Stomach (tissue), 8 donors: ENCODE measurements at regions not wholly inside any gene's neighbourhood (a gene's known extent, or its start where the extent isn't known, plus 50 kb on each side); places are given as distances from the start of the nearest gene placed in this dataset.

Source experiments
- DNase-seq, 2 donors: peaks; one replicate each; pipeline versions ENCODE4 v3.0.0 to v3.0.0-alpha.2; 2013 to 2019
- H3K27ac ChIP-seq, 5 donors: fragments of 200-600 bp in 4 of 5; sonication (generic) in 4 of 5; one replicate each; pipeline ENCODE4 v1.5.1; 2013 to 2019; ENCODE audit warnings: mild to moderate bottlenecking in 1 of 5, moderate library complexity in 1 of 5
- H3K27me3 ChIP-seq, 3 donors: fragments of 200-600 bp; sonication (generic); one replicate each; pipeline ENCODE4 v1.5.1; 2017 to 2019; ENCODE audit warnings: mixed run types in 1 of 3
- H3K36me3 ChIP-seq, 4 donors: fragments of 200-600 bp; sonication (generic); 1 replicate in 3 of 4; 2 replicates in 1 of 4; pipeline ENCODE4 v1.5.1; 2016 to 2019
- H3K4me1 ChIP-seq, 4 donors: fragments of 200-600 bp; sonication (generic); one replicate each; pipeline ENCODE4 v1.5.1; 2016 to 2019
- H3K4me3 ChIP-seq, 4 donors: fragments of 200-600 bp; sonication (generic) in 3 of 4; one replicate each; pipeline ENCODE4 v1.5.1; 2016 to 2019; ENCODE audit warnings: mild to moderate bottlenecking in 1 of 4
- H3K9me3 ChIP-seq, 4 donors: fragments of 200-600 bp; sonication (generic); one replicate each; pipeline ENCODE4 v1.5.1; 2016 to 2019
- CTCF ChIP-seq, 7 experiments: fragments of 450-650 bp in 4 of 7; fragments of 200-600 bp in 3 of 7; sonication (generic) in 3 of 7; IDR thresholded peaks; one replicate each; pipeline ENCODE4 v1.5.1; 2016 to 2019; ENCODE audit warnings: antibody characterized with exemption in 7 of 7, control low read depth in 2 of 7, mild to moderate bottlenecking in 1 of 7
- EP300 ChIP-seq: sonication (generic); formaldehyde crosslinking; IDR thresholded peaks from one replicate; pipeline ENCODE4 v1.6.1; 2017; ENCODE audit warnings: antibody characterized with exemption
- POLR2A ChIP-seq, 4 donors: fragments of 450-650 bp; IDR thresholded peaks; one replicate each; pipeline ENCODE4 v1.6.1; 2016; ENCODE audit warnings: antibody characterized with exemption in 4 of 4, control low read depth in 2 of 4, mild to moderate bottlenecking in 1 of 4, moderate library complexity in 1 of 4
- POLR2AphosphoS5 ChIP-seq, 3 donors: sonication (generic); formaldehyde crosslinking; IDR thresholded peaks; one replicate each; pipeline ENCODE4 v1.6.1; 2016; ENCODE audit warnings: antibody characterized with exemption in 3 of 3
- WGBS, 5 donors: extraction: QIAGEN DNeasy Blood & Tissue Kit in 3 of 5; methylation state at CpG; one replicate each; pipeline versions ENCODE4 v1.1.5 to v1.1.7; 2013 to 2018; 5-methylcytosine and 5-hydroxymethylcytosine counted together
- intact Hi-C: fragments of 100-400 bp; cut with DNase I; formaldehyde crosslinking; loops from one replicate; pipeline ENCODE4 v1.15.1; 2023; ENCODE audit warnings: low total_unique reads
- donor health status: healthy with polysubstance abuse.
- donor health status: Bipolar disorder and iron deficiency.
- donor health status: healthy.

DNA sequence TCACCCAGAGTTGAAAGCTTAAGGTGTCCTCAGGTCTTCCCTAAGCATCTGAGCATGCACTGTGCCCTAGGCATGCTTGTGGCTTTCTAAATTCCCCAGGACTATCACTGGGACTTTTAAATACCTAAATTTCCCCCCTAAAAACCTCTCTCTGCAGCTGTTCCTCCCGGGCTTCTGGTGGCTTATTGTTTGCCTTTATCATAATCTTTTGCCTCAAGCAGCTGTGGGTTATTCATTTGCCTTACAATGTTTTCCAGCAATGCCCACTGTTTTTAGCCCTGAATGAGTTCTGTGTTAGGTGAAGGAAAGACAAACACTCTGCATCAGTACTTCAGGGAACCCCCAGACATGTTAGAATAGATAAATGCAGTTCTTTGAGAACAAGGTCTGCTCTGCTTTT, 455.0 kb downstream of the ZIC3 start:
- H3K4me3 ChIP-seq: no peak overlapping the region
- DNase-seq: no peak
- no peak overlapping the region for H3K27ac ChIP-seq
- H3K27me3 ChIP-seq: peaks cover 0 to 6% (median 0%) of the 10 kb centered on the region in 3 donors
- no peaks in the 10 kb centered on the region for H3K4me1 ChIP-seq
- intact Hi-C loops: no loop called here
- WGBS, 5 donors: 6 to 25% (median 14%) methylated on average over 1 of the region's 1 CpG
- H3K36me3 ChIP-seq: no peaks in the 10 kb centered on the region
- no peaks in the 10 kb centered on the region for H3K9me3 ChIP-seq
- TF ChIP-seq CTCF (IDR thresholded peaks at IDR 0.05): no peak
- no peak for TF ChIP-seq EP300
- TF ChIP-seq POLR2AphosphoS5 (IDR thresholded peaks at IDR 0.05): no peak
- TF ChIP-seq POLR2A (IDR thresholded peaks at IDR 0.05): no peak

DNA sequence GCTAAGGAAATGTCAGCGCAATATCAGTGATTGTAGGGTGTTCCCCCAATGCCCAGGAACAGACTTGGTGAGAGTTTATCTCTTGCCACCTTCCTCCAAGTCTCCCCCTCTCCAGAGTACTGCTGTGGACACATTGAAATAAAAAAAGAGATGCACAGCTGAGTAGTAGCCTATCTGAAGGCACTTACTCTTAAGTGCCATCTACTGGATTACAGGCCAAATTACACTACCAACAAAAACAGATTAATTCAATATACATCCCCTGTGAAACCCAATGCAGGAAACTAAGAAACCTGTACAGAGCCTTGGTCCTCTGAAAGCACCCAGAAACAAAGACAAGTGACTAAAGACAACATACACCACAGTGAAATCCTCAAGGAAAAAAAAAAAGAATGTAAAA, 460.3 kb downstream of the ZIC3 start:
- no peaks in the 10 kb centered on the region for H3K9me3 ChIP-seq
- H3K27ac ChIP-seq: no peak overlapping the region
- peak in 4 of 7 experiments; percentile 12 to 30 (median 21) for TF ChIP-seq CTCF (IDR thresholded peaks at IDR 0.05)
- TF ChIP-seq EP300: no peak
- no peaks in the 10 kb centered on the region for H3K27me3 ChIP-seq
- intact Hi-C loops: no loop called here
- no peaks in the 10 kb centered on the region for H3K4me1 ChIP-seq
- H3K4me3 ChIP-seq: no peak overlapping the region
- DNase-seq: peak in 1 of 2 donors; percentile 20
- WGBS, 5 donors: 38 to 100% (median 75%) methylated on average over 1 of the region's 1 CpG
- H3K36me3 ChIP-seq: no peaks in the 10 kb centered on the region

DNA sequence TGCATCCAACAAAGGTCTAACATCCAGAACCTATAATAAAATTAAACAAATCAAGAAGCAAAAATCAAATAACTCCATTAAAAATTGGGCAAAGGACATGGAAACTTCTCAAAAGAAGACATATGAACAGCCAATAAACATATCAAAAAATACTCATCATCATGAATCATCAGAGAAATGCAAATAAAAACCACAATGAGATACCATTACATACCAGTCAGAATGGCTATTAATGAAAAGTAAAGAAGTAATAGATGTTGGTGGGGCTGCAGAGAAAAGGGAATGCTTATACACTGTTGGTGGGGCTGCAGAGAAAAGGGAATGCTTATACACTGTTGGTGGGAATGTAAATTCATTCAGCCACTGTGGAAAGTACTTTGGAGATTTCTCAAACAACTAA, 465.8 kb downstream of the ZIC3 start:
- no peaks in the 10 kb centered on the region for H3K9me3 ChIP-seq
- H3K36me3 ChIP-seq: no peaks in the 10 kb centered on the region
- TF ChIP-seq POLR2A (IDR thresholded peaks at IDR 0.05): no peak
- TF ChIP-seq CTCF (IDR thresholded peaks at IDR 0.05): no peak
- TF ChIP-seq POLR2AphosphoS5 (IDR thresholded peaks at IDR 0.05): no peak
- no peak for TF ChIP-seq EP300
- intact Hi-C loops: no loop called here
- no peak overlapping the region for H3K27ac ChIP-seq
- no peak for DNase-seq
- no peaks in the 10 kb centered on the region for H3K4me1 ChIP-seq
- H3K4me3 ChIP-seq: no peak overlapping the region
- no peaks in the 10 kb centered on the region for H3K27me3 ChIP-seq

DNA sequence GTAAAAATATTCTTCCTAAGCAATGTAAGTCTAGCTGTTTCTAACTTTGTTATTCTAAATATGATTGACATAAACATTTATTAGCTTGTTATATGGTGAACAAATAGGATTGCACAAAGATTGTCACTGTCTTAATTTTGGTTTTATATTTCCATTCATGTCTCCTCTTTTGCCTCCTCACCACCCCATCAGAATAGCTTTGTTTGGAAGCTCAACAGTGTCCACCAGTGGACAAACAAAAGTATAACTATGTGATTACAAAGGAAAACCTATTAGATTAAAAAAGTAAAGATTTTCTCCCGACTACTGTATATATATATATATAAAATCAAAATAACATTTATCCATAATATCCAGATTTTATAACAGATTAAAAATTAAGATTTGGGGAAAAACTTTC, 468.2 kb downstream of the ZIC3 start:
- intact Hi-C loops: no loop called here
- H3K27ac ChIP-seq: no peak overlapping the region

More for the DNA sequence above, 468.2 kb downstream of the ZIC3 start:
- H3K9me3 ChIP-seq: no peaks in the 10 kb centered on the region
- 6 to 40% (median 29%) methylated on average over 1 of the region's 1 CpG for WGBS, 5 donors
- H3K27me3 ChIP-seq: no peaks in the 10 kb centered on the region
- DNase-seq: no peak
- TF ChIP-seq POLR2A (IDR thresholded peaks at IDR 0.05) (no peak), EP300 (no peak), POLR2AphosphoS5 (IDR thresholded peaks at IDR 0.05) (no peak), CTCF (IDR thresholded peaks at IDR 0.05) (no peak)
- H3K4me1 ChIP-seq: no peaks in the 10 kb centered on the region
- H3K36me3 ChIP-seq: no peaks in the 10 kb centered on the region
- H3K4me3 ChIP-seq: no peak overlapping the region
